Astrocyte (in vitro differentiated cells and primary cell): ENCODE measurements at regions not wholly inside any gene's neighbourhood (a gene's known extent, or its start where the extent isn't known, plus 50 kb on each side); places are given as distances from the start of the nearest gene placed in this dataset.

Source experiments
- EZH2 ChIP-seq: IDR thresholded peaks from 2 replicates; pipeline ENCODE4 v1.6.1; 2012; ENCODE audit warnings: mild to moderate bottlenecking, low read length, inconsistent platforms; ENCODE audit not compliant: insufficient read depth
- TF ChIP-seq, protein P1 (sequence below): IDR thresholded peaks from 2 replicates; pipeline ENCODE4 v1.5.1; 2011; ENCODE audit warnings: low read depth, mild to moderate bottlenecking, inconsistent platforms, low read length, moderate library complexity; ENCODE audit not compliant: insufficient read depth

DNA sequence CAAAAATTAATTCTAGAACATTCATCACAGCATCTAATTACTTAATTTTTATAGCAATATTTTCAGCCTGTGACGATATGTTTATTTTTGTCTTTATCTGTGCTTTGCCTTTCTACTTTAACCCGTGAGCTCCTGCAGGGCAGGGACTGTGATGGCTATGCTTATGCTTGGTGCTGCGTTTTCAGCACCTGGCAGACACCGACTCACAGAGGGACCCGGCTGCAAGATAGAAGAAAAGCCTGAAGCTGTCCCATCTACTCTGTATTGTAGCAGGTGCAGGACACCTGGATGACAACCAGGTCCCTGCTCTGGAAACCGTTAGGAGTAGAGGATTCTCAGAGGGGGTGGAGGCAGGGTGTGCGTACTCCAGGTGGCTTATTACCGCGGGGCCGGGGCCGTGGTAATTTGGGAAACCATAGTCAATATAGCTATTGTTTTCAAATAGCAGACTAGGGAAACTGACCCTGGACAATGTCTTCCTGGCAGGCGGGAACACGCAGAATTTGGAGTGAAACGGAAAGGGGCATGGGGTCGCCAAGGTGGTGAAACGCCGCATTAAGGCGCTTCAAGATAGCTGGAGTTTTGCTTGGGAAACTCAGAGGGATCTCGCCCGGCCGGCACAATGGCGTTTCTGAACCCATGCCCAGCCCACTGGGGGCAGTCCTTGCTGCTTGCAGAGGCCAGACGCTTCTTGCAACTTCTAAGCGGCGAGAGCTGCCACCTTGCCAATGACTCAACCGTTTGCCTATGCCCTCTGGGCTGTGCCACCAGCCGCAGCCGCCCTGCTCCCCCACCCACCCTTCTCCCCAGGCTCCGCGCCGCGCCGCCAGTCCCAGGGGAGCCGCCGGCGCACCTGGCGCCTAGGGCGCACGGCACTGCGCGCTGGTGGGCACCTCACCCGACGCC lies 140.1 kb upstream of the PALM2AKAP2 start:
- TF ChIP-seq, protein P1, sequence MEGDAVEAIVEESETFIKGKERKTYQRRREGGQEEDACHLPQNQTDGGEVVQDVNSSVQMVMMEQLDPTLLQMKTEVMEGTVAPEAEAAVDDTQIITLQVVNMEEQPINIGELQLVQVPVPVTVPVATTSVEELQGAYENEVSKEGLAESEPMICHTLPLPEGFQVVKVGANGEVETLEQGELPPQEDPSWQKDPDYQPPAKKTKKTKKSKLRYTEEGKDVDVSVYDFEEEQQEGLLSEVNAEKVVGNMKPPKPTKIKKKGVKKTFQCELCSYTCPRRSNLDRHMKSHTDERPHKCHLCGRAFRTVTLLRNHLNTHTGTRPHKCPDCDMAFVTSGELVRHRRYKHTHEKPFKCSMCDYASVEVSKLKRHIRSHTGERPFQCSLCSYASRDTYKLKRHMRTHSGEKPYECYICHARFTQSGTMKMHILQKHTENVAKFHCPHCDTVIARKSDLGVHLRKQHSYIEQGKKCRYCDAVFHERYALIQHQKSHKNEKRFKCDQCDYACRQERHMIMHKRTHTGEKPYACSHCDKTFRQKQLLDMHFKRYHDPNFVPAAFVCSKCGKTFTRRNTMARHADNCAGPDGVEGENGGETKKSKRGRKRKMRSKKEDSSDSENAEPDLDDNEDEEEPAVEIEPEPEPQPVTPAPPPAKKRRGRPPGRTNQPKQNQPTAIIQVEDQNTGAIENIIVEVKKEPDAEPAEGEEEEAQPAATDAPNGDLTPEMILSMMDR = no peak
- peak; percentile 22 for TF ChIP-seq EZH2
